ENCODE measurements at regions not wholly inside any gene's neighbourhood (a gene's known extent, or its start where the extent isn't known, plus 50 kb on each side); places are given as distances from the start of the nearest gene placed in this dataset.

DNA sequence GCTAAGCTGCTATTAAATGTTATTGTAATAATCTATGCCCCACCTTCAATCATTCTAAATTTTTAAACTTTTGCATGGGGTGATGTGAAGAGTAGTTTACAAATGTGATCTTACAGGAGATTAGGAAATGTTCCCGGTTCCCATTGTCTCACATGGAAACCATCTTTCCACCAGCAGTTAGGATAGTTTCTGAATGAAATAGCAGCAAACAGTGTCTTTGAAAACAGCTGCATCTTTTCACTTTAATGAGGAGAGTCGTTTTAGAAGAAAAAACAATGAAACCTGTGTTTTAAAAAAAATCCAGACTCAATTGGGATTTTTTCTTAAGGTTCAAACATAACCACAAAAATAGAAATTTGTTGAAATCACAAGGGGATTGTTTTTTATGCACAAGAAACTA lies 134.2 kb downstream of the TLR5 start:
- TF ChIP-seq, protein P1, sequence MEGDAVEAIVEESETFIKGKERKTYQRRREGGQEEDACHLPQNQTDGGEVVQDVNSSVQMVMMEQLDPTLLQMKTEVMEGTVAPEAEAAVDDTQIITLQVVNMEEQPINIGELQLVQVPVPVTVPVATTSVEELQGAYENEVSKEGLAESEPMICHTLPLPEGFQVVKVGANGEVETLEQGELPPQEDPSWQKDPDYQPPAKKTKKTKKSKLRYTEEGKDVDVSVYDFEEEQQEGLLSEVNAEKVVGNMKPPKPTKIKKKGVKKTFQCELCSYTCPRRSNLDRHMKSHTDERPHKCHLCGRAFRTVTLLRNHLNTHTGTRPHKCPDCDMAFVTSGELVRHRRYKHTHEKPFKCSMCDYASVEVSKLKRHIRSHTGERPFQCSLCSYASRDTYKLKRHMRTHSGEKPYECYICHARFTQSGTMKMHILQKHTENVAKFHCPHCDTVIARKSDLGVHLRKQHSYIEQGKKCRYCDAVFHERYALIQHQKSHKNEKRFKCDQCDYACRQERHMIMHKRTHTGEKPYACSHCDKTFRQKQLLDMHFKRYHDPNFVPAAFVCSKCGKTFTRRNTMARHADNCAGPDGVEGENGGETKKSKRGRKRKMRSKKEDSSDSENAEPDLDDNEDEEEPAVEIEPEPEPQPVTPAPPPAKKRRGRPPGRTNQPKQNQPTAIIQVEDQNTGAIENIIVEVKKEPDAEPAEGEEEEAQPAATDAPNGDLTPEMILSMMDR (IDR thresholded peaks at IDR 0.05 in 4 of 5, conservative IDR thresholded peaks at IDR 0.05 in 1 of 5), result no peak
- no peak for TF ChIP-seq POLR2A (IDR thresholded peaks at IDR 0.05)
- in situ Hi-C loops (cut with MboI; ENCODE audit: low sequenced_read_pairs in 4 of 4), result no loop called here
- Histone ChIP-seq H3K9me3 (no peaks in the 10 kb centered on the region), H3K4me1 (peaks cover 0 to 3% of the 10 kb centered on the region in 2 donors), H3K4me3 (no peak overlapping the region), H3K27ac (no peak overlapping the region), H3K36me3 (peaks cover 0 to 18% of the 10 kb centered on the region in 2 donors), H3K27me3 (no peaks in the 10 kb centered on the region)
- no peak for ATAC-seq
- intact Hi-C loops (cut with DNase I; ENCODE audit: low total_unique reads), result no loop called here
- no peak for DNase-seq

DNA sequence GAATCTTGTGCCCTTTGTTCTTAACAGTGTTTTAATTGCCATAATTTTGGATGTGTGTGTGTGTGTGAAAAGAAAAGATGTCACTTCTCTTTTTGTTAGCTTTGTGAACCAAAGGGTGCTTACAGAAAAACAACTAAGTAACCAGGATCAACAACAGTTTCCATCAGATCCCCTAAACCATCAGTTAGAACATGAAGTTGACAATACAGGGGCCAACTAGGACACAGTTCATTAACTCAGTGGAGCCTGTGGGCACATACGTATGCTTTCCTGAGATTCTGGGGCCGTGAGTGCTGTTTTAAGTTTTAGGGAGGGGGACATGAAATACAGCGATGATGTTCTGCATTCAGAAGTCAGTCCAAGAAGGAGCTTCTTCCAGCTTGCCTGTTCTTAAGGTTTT lies 133.6 kb downstream of the TLR5 start:
- in situ Hi-C loops (cut with MboI; ENCODE audit: low sequenced_read_pairs in 4 of 4), result no loop called here
- no peak overlapping the region for H3K27ac ChIP-seq

DNA sequence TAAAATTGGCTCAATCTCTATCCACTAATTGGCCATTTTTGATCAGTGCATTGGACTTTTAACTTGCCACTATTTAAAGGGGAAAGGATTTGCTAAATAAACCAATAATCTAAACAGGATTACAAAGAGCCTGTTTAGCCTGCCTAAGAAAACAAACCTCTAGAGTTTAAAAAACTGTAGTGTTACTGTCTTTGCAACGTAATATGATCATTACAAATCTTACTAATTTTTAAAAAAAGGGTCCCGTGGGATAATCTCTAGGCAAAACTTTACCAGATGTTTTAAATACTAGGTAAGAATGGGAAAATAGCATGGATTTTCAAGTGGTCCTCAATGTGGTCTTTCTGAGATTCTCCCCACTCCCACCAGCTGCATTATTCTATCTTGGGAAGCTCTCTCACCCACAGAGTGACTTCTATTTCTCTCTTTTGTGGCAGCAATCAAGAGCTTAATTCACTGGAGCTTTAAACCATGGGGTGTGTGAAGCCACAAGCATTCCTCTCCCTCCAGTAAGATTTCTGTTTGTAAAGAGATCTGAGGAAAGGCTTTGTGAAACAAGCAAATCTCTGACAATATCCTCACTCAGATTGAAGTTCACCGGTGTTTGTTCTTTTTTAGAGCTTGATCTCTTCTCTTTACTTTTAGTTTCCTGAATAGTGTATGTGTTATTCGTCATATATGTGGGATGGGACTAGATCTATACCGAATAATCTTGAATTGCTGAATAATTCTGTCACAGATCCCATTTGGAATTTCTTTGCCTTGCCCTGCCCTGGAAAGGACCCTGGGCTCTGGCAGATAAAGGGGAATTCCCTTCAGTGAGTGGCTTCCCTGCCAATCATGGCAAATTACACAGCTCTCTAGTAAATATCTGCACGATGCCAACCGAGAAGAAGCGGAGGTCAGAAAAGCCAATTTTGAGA lies 132.2 kb downstream of the TLR5 start:
- H3K9me3 ChIP-seq, result no peaks in the 10 kb centered on the region
- intact Hi-C loops (cut with DNase I; ENCODE audit: low total_unique reads), result no loop called here
- ATAC-seq (no peak), DNase-seq (no peak)
- no peak overlapping the region for H3K27ac ChIP-seq
- no peaks in the 10 kb centered on the region for H3K36me3 ChIP-seq
- H3K27me3 ChIP-seq, result no peaks in the 10 kb centered on the region
- H3K4me3 ChIP-seq, result no peak overlapping the region
- in situ Hi-C loops (cut with MboI; ENCODE audit: low sequenced_read_pairs in 4 of 4), result no loop called here
- peaks cover 0 to 3% of the 10 kb centered on the region in 2 donors for H3K4me1 ChIP-seq
- TF ChIP-seq, protein P1 (IDR thresholded peaks at IDR 0.05 in 4 of 5, conservative IDR thresholded peaks at IDR 0.05 in 1 of 5), result no peak
- TF ChIP-seq POLR2A (IDR thresholded peaks at IDR 0.05), result no peak

More for the DNA sequence above, 133.6 kb downstream of the TLR5 start:
- DNase-seq (no peak), ATAC-seq (no peak)
- peaks cover 0 to 3% of the 10 kb centered on the region in 2 donors for H3K4me1 ChIP-seq
- H3K4me3 ChIP-seq, result no peak overlapping the region
- H3K27me3 ChIP-seq, result no peaks in the 10 kb centered on the region
- H3K9me3 ChIP-seq, result no peaks in the 10 kb centered on the region
- no peak for TF ChIP-seq POLR2A (IDR thresholded peaks at IDR 0.05)
- TF ChIP-seq, protein P1 (IDR thresholded peaks at IDR 0.05 in 4 of 5, conservative IDR thresholded peaks at IDR 0.05 in 1 of 5), result no peak
- peaks cover 0 to 12% of the 10 kb centered on the region in 2 donors for H3K36me3 ChIP-seq
- intact Hi-C loops (cut with DNase I; ENCODE audit: low total_unique reads), result no loop called here

GRCh38 chr1:223011505-223011856 lies 131.6 kb downstream of the TLR5 start:
- ATAC-seq, result no peak
- no peak for TF ChIP-seq POLR2A (IDR thresholded peaks at IDR 0.05)
- TF ChIP-seq, protein P1 (IDR thresholded peaks at IDR 0.05 in 4 of 5, conservative IDR thresholded peaks at IDR 0.05 in 1 of 5), result no peak
- no peak overlapping the region for H3K27ac ChIP-seq
- H3K9me3 ChIP-seq, result no peaks in the 10 kb centered on the region
- no peaks in the 10 kb centered on the region for H3K27me3 ChIP-seq
- H3K4me3 ChIP-seq, result no peak overlapping the region
- intact Hi-C loops (cut with DNase I; ENCODE audit: low total_unique reads), result no loop called here
- no peak for DNase-seq
- in situ Hi-C loops (cut with MboI; ENCODE audit: low sequenced_read_pairs in 4 of 4), result no loop called here
- no peaks in the 10 kb centered on the region for H3K36me3 ChIP-seq
- H3K4me1 ChIP-seq, result peaks cover 0 to 3% of the 10 kb centered on the region in 2 donors

All from gastrocnemius medialis (tissue), 4 donors.